H1 (cell line): ENCODE measurements at regions not wholly inside any gene's neighbourhood (a gene's known extent, or its start where the extent isn't known, plus 50 kb on each side); places are given as distances from the start of the nearest gene placed in this dataset.

Experiments
- BRCA1 ChIP-seq: IDR thresholded peaks from 2 replicates; pipeline ENCODE4 v1.6.1; 2012; ENCODE audit warnings: low read depth, low read length, improper control_type of control experiment
- RNF2 ChIP-seq: fragments of 200-900, 300-1000 bp; sonication (generic); IDR thresholded peaks from 2 replicates; pipeline ENCODE4 v1.7.1; 2016; ENCODE audit warnings: borderline replicate concordance, low read depth, mild to moderate bottlenecking, antibody characterized with exemption, low read length; ENCODE audit not compliant: poor library complexity, severe bottlenecking; ENCODE audit errors: missing control alignments
- ZNF274 ChIP-seq: IDR thresholded peaks from 2 replicates; pipeline ENCODE4 v1.7.0; 2012; ENCODE audit warnings: low read length, borderline replicate concordance; ENCODE audit errors: extremely low read depth
- TF ChIP-seq, protein P1 (sequence below): IDR thresholded peaks from 2 replicates; pipeline ENCODE4 v1.6.1; 2012; ENCODE audit warnings: inconsistent platforms
- TF ChIP-seq, protein P2 (sequence below): fragments of 300-600 bp; sonication (generic); IDR thresholded peaks from 2 replicates; pipeline ENCODE4 v1.7.1; 2012; ENCODE audit warnings: low read length, moderate library complexity, mild to moderate bottlenecking, inconsistent platforms; ENCODE audit not compliant: insufficient replicate concordance

DNA sequence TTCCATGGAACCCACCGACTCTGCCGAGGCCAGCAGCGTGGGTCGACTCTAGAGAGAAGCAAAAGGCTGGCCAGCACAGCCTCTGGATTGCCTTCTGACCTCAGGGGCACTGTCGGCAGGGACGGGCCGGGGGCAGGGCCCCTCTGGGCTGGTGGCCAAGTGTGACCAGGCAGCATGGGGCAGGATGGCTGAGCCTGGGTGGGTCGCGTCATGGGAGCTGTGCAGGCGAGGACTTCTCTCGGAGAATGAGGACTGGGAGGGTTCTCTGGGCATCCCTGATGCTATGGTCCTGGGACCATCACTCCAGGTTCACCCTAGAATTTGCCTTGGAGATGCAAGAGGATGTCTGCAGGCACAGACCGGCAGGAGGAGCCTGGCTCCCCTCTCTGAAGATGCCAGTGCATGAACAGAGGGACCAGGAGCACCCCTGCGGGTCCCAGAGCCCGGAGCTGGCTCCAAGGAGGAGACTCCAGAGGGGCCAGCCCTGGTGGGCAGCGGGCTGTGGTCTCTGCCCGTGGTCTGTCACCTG, 289.2 kb downstream of the NDUFA10 start (continued):
- TF ChIP-seq, protein P1, sequence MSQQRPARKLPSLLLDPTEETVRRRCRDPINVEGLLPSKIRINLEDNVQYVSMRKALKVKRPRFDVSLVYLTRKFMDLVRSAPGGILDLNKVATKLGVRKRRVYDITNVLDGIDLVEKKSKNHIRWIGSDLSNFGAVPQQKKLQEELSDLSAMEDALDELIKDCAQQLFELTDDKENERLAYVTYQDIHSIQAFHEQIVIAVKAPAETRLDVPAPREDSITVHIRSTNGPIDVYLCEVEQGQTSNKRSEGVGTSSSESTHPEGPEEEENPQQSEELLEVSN, result no peak
- TF ChIP-seq RNF2 (no peak), ZNF274 (no peak), BRCA1 (no peak)
- TF ChIP-seq, protein P2, sequence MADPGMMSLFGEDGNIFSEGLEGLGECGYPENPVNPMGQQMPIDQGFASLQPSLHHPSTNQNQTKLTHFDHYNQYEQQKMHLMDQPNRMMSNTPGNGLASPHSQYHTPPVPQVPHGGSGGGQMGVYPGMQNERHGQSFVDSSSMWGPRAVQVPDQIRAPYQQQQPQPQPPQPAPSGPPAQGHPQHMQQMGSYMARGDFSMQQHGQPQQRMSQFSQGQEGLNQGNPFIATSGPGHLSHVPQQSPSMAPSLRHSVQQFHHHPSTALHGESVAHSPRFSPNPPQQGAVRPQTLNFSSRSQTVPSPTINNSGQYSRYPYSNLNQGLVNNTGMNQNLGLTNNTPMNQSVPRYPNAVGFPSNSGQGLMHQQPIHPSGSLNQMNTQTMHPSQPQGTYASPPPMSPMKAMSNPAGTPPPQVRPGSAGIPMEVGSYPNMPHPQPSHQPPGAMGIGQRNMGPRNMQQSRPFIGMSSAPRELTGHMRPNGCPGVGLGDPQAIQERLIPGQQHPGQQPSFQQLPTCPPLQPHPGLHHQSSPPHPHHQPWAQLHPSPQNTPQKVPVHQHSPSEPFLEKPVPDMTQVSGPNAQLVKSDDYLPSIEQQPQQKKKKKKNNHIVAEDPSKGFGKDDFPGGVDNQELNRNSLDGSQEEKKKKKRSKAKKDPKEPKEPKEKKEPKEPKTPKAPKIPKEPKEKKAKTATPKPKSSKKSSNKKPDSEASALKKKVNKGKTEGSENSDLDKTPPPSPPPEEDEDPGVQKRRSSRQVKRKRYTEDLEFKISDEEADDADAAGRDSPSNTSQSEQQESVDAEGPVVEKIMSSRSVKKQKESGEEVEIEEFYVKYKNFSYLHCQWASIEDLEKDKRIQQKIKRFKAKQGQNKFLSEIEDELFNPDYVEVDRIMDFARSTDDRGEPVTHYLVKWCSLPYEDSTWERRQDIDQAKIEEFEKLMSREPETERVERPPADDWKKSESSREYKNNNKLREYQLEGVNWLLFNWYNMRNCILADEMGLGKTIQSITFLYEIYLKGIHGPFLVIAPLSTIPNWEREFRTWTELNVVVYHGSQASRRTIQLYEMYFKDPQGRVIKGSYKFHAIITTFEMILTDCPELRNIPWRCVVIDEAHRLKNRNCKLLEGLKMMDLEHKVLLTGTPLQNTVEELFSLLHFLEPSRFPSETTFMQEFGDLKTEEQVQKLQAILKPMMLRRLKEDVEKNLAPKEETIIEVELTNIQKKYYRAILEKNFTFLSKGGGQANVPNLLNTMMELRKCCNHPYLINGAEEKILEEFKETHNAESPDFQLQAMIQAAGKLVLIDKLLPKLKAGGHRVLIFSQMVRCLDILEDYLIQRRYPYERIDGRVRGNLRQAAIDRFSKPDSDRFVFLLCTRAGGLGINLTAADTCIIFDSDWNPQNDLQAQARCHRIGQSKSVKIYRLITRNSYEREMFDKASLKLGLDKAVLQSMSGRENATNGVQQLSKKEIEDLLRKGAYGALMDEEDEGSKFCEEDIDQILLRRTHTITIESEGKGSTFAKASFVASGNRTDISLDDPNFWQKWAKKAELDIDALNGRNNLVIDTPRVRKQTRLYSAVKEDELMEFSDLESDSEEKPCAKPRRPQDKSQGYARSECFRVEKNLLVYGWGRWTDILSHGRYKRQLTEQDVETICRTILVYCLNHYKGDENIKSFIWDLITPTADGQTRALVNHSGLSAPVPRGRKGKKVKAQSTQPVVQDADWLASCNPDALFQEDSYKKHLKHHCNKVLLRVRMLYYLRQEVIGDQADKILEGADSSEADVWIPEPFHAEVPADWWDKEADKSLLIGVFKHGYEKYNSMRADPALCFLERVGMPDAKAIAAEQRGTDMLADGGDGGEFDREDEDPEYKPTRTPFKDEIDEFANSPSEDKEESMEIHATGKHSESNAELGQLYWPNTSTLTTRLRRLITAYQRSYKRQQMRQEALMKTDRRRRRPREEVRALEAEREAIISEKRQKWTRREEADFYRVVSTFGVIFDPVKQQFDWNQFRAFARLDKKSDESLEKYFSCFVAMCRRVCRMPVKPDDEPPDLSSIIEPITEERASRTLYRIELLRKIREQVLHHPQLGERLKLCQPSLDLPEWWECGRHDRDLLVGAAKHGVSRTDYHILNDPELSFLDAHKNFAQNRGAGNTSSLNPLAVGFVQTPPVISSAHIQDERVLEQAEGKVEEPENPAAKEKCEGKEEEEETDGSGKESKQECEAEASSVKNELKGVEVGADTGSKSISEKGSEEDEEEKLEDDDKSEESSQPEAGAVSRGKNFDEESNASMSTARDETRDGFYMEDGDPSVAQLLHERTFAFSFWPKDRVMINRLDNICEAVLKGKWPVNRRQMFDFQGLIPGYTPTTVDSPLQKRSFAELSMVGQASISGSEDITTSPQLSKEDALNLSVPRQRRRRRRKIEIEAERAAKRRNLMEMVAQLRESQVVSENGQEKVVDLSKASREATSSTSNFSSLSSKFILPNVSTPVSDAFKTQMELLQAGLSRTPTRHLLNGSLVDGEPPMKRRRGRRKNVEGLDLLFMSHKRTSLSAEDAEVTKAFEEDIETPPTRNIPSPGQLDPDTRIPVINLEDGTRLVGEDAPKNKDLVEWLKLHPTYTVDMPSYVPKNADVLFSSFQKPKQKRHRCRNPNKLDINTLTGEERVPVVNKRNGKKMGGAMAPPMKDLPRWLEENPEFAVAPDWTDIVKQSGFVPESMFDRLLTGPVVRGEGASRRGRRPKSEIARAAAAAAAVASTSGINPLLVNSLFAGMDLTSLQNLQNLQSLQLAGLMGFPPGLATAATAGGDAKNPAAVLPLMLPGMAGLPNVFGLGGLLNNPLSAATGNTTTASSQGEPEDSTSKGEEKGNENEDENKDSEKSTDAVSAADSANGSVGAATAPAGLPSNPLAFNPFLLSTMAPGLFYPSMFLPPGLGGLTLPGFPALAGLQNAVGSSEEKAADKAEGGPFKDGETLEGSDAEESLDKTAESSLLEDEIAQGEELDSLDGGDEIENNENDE, result no peak
